ENCODE measurements at regions not wholly inside any gene's neighbourhood (a gene's known extent, or its start where the extent isn't known, plus 50 kb on each side); places are given as distances from the start of the nearest gene placed in this dataset.

- TF ChIP-seq CREB1 (IDR thresholded peaks at IDR 0.05; ENCODE audit: low read depth): no peak
- TF ChIP-seq, protein P1, sequence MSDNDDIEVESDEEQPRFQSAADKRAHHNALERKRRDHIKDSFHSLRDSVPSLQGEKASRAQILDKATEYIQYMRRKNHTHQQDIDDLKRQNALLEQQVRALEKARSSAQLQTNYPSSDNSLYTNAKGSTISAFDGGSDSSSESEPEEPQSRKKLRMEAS (IDR thresholded peaks at IDR 0.05): no peak
Observed at GRCh38 chr6:147868427-147869190, 360.1 kb downstream of the SAMD5 start.

Measured in Ishikawa (cell line).